ENCODE measurements at regions not wholly inside any gene's neighbourhood (a gene's known extent, or its start where the extent isn't known, plus 50 kb on each side); places are given as distances from the start of the nearest gene placed in this dataset.
A peak's percentile ranks its signal among the peaks of the same experiment; 100 is the strongest.
"Not testable (repeated sequence)": the region's sequence is repeated elsewhere in the genome, so short reads cannot be mapped to it uniquely, and the experiment has no call there.

- DNase-seq: no peak
Observed at GRCh38 chr16:31702796-31703195, 170.8 kb upstream of the ZNF267 start.

DNA sequence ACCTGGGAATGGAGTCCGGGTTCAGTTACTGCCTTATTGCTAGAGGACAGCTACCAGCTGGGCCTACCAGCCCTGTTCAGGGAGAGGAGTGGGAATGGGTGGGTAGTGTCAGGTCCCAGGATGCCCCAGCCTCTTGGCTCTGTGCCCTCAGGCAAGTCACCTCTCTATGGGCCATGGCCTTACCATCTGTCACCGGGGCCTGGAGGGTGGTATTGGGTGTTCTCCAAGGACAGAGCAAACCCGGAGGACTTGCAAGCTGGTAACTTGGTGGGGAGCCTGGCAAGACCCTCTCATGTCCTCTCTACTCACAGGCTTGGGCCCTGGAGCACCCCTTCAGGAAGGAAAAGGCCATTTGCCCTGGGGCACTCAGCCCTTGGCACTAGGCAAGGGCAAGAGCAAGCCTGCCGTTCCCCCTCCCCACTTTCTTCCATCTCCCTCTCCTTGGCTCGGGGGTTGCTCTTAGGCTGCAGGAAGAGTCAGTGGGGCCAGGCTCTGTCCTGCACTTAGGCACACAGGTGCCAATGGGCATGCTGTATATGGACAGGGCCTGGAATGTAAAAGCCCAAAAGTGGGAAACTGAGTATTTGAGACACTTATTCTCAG is 170.0 kb upstream of the ZNF267 start:
- no peak for DNase-seq

DNA sequence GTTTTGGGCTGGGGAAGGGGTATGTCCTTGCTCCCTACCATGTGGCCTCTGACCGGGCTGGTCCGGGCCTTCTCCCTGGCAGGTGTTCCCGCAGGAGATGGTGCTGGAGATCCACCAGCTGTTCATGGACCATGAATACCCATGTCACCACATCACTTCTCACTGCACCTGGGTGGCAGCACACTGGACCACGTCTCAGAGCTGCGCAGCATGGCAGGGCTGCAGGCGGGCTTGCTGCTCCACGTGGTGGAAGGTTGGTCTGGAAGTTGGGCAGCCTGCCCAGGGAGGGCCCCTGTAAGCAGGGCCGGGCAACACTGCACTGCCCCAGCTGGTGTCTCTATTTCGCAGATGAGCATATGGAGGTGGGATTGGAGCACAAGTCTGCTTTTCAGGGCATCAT is 169.5 kb upstream of the ZNF267 start:
- no peak for DNase-seq

DNA sequence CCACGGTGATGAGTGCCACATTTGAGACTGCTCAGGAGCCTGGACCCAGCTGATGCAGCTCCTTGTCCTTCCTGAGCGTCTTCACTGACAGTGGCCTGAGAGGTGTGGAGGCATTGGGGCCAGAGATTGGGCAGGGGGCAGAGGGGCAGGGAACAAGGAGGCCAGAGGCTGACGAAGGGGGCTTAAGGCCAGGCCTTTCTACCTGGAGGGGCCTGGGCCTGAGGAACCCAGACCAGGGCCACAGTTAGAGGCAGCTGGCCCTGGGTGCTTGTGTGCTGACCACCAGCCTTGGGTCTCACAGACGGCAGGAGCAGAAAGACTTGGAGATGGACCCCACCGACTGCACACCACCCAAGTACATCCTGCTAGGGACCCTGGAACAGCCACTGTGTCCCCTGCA is 168.2 kb upstream of the ZNF267 start:
- no peak for DNase-seq

- no peak for DNase-seq
Observed at GRCh38 chr16:31706318-31706717, 167.3 kb upstream of the ZNF267 start.

- DNase-seq: no peak
Observed at GRCh38 chr16:31706925-31707324, 166.7 kb upstream of the ZNF267 start.

GRCh38 chr16:31707743-31708335 is 165.8 kb upstream of the ZNF267 start:
- no peak for DNase-seq

DNA sequence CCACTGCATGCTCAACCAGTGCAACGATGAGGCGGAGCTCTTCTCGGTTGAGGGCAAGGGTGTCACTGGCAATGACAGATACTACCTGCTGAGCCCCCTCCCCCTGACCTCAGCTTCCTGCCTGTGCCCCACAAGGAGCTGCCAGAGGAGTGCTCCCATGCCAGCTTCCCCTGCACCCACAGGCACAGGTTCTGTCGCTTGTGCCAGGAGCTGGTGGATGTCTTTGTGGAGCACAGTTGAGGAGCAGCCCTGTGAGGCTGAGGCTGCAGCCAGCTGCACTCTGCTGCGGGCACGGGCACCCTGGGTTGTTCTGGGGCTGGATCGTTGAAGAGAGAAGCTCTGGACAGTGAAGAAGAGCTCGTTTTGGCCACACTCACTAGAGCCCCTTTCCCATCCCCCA is 165.3 kb upstream of the ZNF267 start:
- no peak for DNase-seq

DNA sequence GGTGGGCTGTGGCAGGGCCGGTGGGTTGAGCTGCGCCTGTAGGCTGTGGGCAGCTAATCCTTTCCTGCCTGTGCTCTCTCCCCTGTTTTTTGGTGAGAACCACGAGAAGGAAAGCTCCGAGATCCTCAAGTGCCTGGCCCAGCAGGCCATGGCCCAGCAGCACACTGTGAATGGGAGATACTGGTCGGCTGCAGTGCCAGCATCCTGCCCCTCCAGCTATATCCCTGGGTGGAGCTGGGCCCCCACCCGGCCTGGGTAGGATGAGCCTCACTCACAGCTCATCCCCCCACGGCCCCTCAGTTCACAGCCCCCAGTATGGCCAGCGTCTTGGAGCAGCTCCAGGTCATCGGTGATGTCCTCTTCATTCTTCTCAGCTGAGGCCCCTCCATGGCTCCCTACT is 164.4 kb upstream of the ZNF267 start:
- DNase-seq: no peak

GRCh38 chr16:31710134-31710533 is 163.5 kb upstream of the ZNF267 start:
- DNase-seq: no peak

- DNase-seq: no peak
Observed at GRCh38 chr16:31710880-31711279, 162.7 kb upstream of the ZNF267 start.

GRCh38 chr16:31711344-31711845 is 162.2 kb upstream of the ZNF267 start:
- DNase-seq: no peak

- DNase-seq: no peak
Observed at GRCh38 chr16:31712064-31712540, 161.5 kb upstream of the ZNF267 start.

GRCh38 chr16:31713071-31713944 is 160.3 kb upstream of the ZNF267 start:
- DNase-seq: peak; percentile 89

GRCh38 chr16:31713945-31714902 is 159.4 kb upstream of the ZNF267 start:
- DNase-seq: no peak

- DNase-seq: no peak
Observed at GRCh38 chr16:31714903-31715504, 158.6 kb upstream of the ZNF267 start.

DNA sequence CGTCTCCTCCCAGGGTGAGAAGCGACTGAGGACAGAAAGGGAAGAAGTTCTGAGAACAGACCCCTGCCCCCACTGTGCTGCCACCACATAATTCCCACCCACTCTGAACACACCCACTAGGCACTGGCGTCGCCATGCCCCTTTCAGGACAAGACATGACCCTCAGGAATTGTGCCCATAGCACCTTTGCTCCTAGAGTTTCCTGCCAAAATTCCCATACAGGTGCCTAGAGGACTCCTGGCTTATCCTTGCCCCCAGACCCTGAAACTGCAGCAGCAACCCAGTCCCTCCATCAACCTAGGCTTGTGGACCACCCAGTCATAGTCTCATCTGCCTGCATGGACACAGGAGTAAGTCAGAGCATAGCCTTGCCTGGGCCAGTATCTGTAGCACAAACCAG is 157.7 kb upstream of the ZNF267 start:
- DNase-seq: no peak

DNA sequence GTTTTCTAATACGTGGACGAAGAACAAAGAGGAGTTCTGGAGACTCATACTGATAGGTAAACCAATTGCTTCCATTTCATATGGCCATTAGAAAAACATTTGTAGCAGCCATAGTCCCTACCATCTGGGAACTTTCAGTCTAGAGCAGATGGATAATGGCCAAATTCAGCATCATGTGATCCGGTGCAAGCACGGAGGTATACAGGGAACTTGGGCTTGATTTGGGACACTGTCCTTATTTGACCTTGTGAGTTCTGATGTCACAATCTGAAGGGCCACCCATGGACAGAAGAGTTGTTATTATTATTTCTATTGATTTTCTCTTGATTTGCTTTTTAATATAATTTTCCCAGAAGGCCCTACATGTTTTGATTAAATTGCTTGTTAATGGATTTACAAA is 154.6 kb upstream of the ZNF267 start:
- no peak for DNase-seq

GRCh38 chr16:31727553-31727952 is 146.1 kb upstream of the ZNF267 start:
- DNase-seq: no peak

- no peak for DNase-seq
Observed at GRCh38 chr16:31734265-31734664, 139.3 kb upstream of the ZNF267 start.

- DNase-seq: not testable (repeated sequence)
Observed at GRCh38 chr16:31745098-31745497, 128.5 kb upstream of the ZNF267 start.

DNA sequence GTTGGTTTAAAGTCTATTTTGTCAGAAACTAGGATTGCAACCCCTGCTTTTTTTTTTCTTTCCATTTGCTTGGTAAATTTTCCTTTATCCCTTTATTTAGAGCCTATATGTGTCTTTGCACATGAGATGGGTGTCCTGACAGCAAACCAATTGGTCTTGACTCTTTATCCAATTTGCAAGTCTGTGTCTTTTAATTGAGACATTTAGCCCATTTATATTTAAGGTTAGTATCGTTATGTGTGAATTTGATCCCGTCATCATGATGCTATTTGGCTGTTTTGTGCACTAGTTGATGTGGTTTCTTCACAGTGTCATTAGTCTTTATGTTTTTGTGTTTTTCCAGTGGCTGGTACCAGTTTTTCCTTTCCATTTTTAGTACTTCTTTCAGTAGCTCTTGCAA is 127.7 kb upstream of the ZNF267 start:
- DNase-seq: no peak
